HepG2 (cell line): ENCODE measurements at regions not wholly inside any gene's neighbourhood (a gene's known extent, or its start where the extent isn't known, plus 50 kb on each side); places are given as distances from the start of the nearest gene placed in this dataset.

Experiments
- FOSL2 ChIP-seq: sonication (generic); formaldehyde crosslinking; IDR thresholded peaks from 2 replicates; pipeline ENCODE4 v1.4.0; 2020; ENCODE audit warnings: missing genetic modification reagents
- FOXK2 ChIP-seq: fragments of 450-650 bp; IDR thresholded peaks from 2 replicates; pipeline ENCODE4 v1.6.1; 2016
- HNF4A ChIP-seq: sonication (generic); formaldehyde crosslinking; IDR thresholded peaks from 2 replicates; pipeline ENCODE4 v1.4.0; 2020; ENCODE audit warnings: missing genetic modification reagents
- JUND ChIP-seq: sonication (generic); formaldehyde crosslinking; IDR thresholded peaks from 2 replicates; pipeline ENCODE4 v1.8.0; 2022; ENCODE audit warnings: mild to moderate bottlenecking, missing genetic modification reagents
- POLR2AphosphoS5 ChIP-seq: IDR thresholded peaks from 2 replicates; pipeline ENCODE4 v1.6.1; 2012; ENCODE audit warnings: low read depth, low read length
- POLR2G ChIP-seq: fragments of 200-400 bp; formaldehyde crosslinking; IDR thresholded peaks from 2 replicates; pipeline ENCODE4 v1.6.1; 2018; ENCODE audit warnings: mild to moderate bottlenecking, low read depth, low read length, moderate library complexity
- PRDM15 ChIP-seq: sonication (generic); formaldehyde crosslinking; IDR thresholded peaks from 2 replicates; pipeline ENCODE4 v1.4.0; 2020; ENCODE audit warnings: missing genetic modification reagents
- ZBTB20 ChIP-seq: sonication (generic); formaldehyde crosslinking; IDR thresholded peaks from 2 replicates; pipeline ENCODE4 v1.8.1; 2023; ENCODE audit warnings: missing genetic modification reagents, low read depth, mild to moderate bottlenecking, borderline replicate concordance
- TF ChIP-seq, protein P1 (sequence below): sonication (generic); formaldehyde crosslinking; conservative IDR thresholded peaks from 2 replicates; pipeline ENCODE4 v1.4.0; 2020; ENCODE audit warnings: missing genetic modification reagents
- TF ChIP-seq, protein P2 (sequence below): sonication (generic); formaldehyde crosslinking; IDR thresholded peaks from 2 replicates; pipeline ENCODE4 v1.5.0; 2020; ENCODE audit warnings: mild to moderate bottlenecking, missing genetic modification reagents, moderate library complexity
- TF ChIP-seq, protein P3 (sequence below): sonication (generic); formaldehyde crosslinking; IDR thresholded peaks from 2 replicates; pipeline ENCODE4 v1.4.0; 2020; ENCODE audit warnings: mild to moderate bottlenecking, missing genetic modification reagents

DNA sequence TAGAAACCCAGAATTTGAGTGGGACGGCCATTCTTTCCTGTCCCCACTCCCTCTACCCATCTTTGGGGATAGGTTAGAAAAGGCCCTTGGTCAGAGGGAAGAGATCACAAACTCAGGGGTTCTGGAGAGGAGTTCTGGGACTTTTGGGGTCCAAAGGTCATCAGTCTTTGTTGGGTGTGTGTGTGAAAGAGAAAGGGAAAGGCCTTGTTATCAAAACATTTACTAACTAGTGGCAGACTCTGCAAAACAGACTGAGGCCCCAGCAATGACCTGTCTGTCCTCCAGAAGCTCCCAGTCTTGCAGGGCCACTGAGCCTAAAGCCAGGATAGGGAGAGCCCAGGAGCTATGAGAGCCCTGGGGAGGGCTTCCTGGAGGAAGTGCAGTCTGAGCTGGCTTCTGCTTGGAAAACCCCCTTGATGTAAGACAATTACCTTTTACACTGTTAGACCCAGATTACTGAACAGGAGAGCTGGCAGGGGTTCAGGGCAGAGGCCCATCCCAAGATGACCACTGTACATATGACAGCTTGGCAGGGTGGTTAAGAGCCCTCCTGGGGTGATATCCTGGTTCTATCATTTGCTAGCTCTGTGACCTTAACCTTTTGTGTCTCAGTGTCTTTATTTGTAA, 429.1 kb upstream of the CCDC196 start:
- TF ChIP-seq, protein P1, sequence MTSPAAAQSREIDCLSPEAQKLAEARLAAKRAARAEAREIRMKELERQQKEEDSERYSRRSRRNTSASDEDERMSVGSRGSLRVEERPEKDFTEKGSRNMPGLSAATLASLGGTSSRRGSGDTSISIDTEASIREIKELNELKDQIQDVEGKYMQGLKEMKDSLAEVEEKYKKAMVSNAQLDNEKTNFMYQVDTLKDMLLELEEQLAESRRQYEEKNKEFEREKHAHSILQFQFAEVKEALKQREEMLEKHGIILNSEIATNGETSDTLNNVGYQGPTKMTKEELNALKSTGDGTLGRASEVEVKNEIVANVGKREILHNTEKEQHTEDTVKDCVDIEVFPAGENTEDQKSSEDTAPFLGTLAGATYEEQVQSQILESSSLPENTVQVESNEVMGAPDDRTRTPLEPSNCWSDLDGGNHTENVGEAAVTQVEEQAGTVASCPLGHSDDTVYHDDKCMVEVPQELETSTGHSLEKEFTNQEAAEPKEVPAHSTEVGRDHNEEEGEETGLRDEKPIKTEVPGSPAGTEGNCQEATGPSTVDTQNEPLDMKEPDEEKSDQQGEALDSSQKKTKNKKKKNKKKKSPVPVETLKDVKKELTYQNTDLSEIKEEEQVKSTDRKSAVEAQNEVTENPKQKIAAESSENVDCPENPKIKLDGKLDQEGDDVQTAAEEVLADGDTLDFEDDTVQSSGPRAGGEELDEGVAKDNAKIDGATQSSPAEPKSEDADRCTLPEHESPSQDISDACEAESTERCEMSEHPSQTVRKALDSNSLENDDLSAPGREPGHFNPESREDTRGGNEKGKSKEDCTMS = no peak
- TF ChIP-seq, protein P2, sequence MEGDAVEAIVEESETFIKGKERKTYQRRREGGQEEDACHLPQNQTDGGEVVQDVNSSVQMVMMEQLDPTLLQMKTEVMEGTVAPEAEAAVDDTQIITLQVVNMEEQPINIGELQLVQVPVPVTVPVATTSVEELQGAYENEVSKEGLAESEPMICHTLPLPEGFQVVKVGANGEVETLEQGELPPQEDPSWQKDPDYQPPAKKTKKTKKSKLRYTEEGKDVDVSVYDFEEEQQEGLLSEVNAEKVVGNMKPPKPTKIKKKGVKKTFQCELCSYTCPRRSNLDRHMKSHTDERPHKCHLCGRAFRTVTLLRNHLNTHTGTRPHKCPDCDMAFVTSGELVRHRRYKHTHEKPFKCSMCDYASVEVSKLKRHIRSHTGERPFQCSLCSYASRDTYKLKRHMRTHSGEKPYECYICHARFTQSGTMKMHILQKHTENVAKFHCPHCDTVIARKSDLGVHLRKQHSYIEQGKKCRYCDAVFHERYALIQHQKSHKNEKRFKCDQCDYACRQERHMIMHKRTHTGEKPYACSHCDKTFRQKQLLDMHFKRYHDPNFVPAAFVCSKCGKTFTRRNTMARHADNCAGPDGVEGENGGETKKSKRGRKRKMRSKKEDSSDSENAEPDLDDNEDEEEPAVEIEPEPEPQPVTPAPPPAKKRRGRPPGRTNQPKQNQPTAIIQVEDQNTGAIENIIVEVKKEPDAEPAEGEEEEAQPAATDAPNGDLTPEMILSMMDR (CRISPR knock-in tag) = no peak
- TF ChIP-seq HNF4A (CRISPR knock-in tag) = no peak
- no peak for TF ChIP-seq JUND (CRISPR knock-in tag)
- no peak for TF ChIP-seq POLR2AphosphoS5
- TF ChIP-seq ZBTB20 (CRISPR knock-in tag) = no peak
- TF ChIP-seq POLR2G = no peak
- TF ChIP-seq PRDM15 (CRISPR knock-in tag) = no peak
- TF ChIP-seq FOXK2 = no peak
- TF ChIP-seq, protein P3, sequence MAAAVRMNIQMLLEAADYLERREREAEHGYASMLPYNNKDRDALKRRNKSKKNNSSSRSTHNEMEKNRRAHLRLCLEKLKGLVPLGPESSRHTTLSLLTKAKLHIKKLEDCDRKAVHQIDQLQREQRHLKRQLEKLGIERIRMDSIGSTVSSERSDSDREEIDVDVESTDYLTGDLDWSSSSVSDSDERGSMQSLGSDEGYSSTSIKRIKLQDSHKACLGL = no peak
- no peak for TF ChIP-seq FOSL2 (CRISPR knock-in tag)
